Smooth muscle cell (in vitro differentiated cells): ENCODE measurements at regions not wholly inside any gene's neighbourhood (a gene's known extent, or its start where the extent isn't known, plus 50 kb on each side); places are given as distances from the start of the nearest gene placed in this dataset.
"Not testable (repeated sequence)": the region's sequence is repeated elsewhere in the genome, so short reads cannot be mapped to it uniquely, and the experiment has no call there.

ENCODE experiments used
- DNase-seq: peaks from one replicate; lab custom pipeline; 2025; ENCODE audit not compliant: unreplicated experiment; lab: John Stamatoyannopoulos, UW
- H2AFZ ChIP-seq: fragments of 200-600 bp; sonication (generic); 2 replicates; pipeline ENCODE4 v1.6.0; 2016; ENCODE audit warnings: antibody characterized with exemption, low read depth, mild to moderate bottlenecking
- H3F3A ChIP-seq: fragments of 200-600 bp; sonication (generic); 2 replicates; pipeline ENCODE4 v1.6.0; 2017; ENCODE audit warnings: antibody characterized with exemption, low read depth
- H3K27ac ChIP-seq: fragments of 200-600 bp; sonication (generic); 2 replicates; pipeline ENCODE4 v1.5.1; 2016; ENCODE audit warnings: low read depth, mild to moderate bottlenecking
- H3K27me3 ChIP-seq: fragments of 200-600 bp; sonication (generic); 2 replicates; pipeline ENCODE4 v1.6.1; 2016; ENCODE audit warnings: low read depth, mild to moderate bottlenecking
- H3K36me3 ChIP-seq: fragments of 200-600 bp; sonication (generic); 2 replicates; pipeline ENCODE4 v1.5.1; 2016; ENCODE audit warnings: low read depth
- H3K4me1 ChIP-seq: fragments of 200-600 bp; sonication (generic); 2 replicates; pipeline ENCODE4 v1.5.1; 2016; ENCODE audit warnings: low read depth
- H3K4me2 ChIP-seq: fragments of 200-600 bp; sonication (generic); 2 replicates; pipeline ENCODE4 v1.6.0; 2016; ENCODE audit warnings: mild to moderate bottlenecking
- H3K4me3 ChIP-seq: fragments of 200-600 bp; sonication (generic); 2 replicates; pipeline ENCODE4 v1.5.1; 2016; ENCODE audit warnings: mild to moderate bottlenecking
- H3K79me2 ChIP-seq: fragments of 200-600 bp; sonication (generic); 2 replicates; pipeline ENCODE4 v1.6.0; 2016; ENCODE audit warnings: low read depth, mild to moderate bottlenecking
- H3K9ac ChIP-seq: fragments of 200-600 bp; sonication (generic); 2 replicates; pipeline ENCODE4 v1.6.0; 2016; ENCODE audit warnings: low read depth
- H3K9me3 ChIP-seq: fragments of 200-600 bp; sonication (generic); replicated peaks from 2 replicates; pipeline ENCODE4 v1.5.1; 2016; ENCODE audit warnings: low read depth
- H4K20me1 ChIP-seq: fragments of 200-600 bp; sonication (generic); 2 replicates; pipeline ENCODE4 v1.6.0; 2016; ENCODE audit warnings: low read depth
- CTCF ChIP-seq: fragments of 200-600 bp; sonication (generic); IDR thresholded peaks from 2 replicates; pipeline ENCODE4 v1.5.1; 2017; ENCODE audit warnings: borderline replicate concordance, mild to moderate bottlenecking, antibody characterized with exemption; ENCODE audit not compliant: insufficient read depth, poor library complexity, severe bottlenecking
- WGBS: methylation state at CpG from one replicate; pipeline ENCODE4 v1.1.7; 2016; ENCODE audit warnings: low lambda C conversion rate; 5-methylcytosine and 5-hydroxymethylcytosine counted together

- no peak overlapping the region for H3K27ac ChIP-seq
These were observed 885.9 kb downstream of the EFNA5 start for GRCh38 chr5:106784846-106785245.

GRCh38 chr5:106780355-106780754 is 890.4 kb downstream of the EFNA5 start:
- Histone ChIP-seq H3K9ac (no peak overlapping the region), H3K36me3 (no peaks in the 10 kb centered on the region), H3K27me3 (no peaks in the 10 kb centered on the region), H2AFZ (no peak overlapping the region), H3K4me1 (no peaks in the 10 kb centered on the region), H3K4me2 (no peak overlapping the region), H3K27ac (no peak overlapping the region), H3K79me2 (no peaks in the 10 kb centered on the region), H4K20me1 (no peaks in the 10 kb centered on the region), H3K4me3 (no peak overlapping the region), H3F3A (no peaks in the 10 kb centered on the region), H3K9me3 (no peaks in the 10 kb centered on the region)
- WGBS = 85% methylated on average over 2 of the region's 2 CpGs
- TF ChIP-seq CTCF = no peak
- DNase-seq = no peak

More at GRCh38 chr5:106784846-106785245, 885.9 kb downstream of the EFNA5 start:
- Histone ChIP-seq H2AFZ (no peak overlapping the region), H3K27me3 (no peaks in the 10 kb centered on the region), H4K20me1 (no peaks in the 10 kb centered on the region), H3K9ac (no peak overlapping the region), H3K36me3 (no peaks in the 10 kb centered on the region), H3F3A (no peaks in the 10 kb centered on the region), H3K4me1 (no peaks in the 10 kb centered on the region), H3K4me2 (no peak overlapping the region), H3K79me2 (no peaks in the 10 kb centered on the region), H3K9me3 (no peaks in the 10 kb centered on the region), H3K4me3 (no peak overlapping the region)
- TF ChIP-seq CTCF = no peak
- WGBS = 98% methylated on average over 1 of the region's 1 CpG
- DNase-seq = no peak

GRCh38 chr5:106776515-106776914 is 894.2 kb downstream of the EFNA5 start:
- not testable (repeated sequence) for H3K27ac ChIP-seq, H3K9me3 ChIP-seq, H3K4me1 ChIP-seq, H3K4me3 ChIP-seq, H3K27me3 ChIP-seq, DNase-seq, H3K9ac ChIP-seq, H2AFZ ChIP-seq, H3K4me2 ChIP-seq, H3K79me2 ChIP-seq, H3F3A ChIP-seq, H3K36me3 ChIP-seq, H4K20me1 ChIP-seq
- WGBS = 91% methylated on average over 6 of the region's 6 CpGs

GRCh38 chr5:106768392-106768791 is 902.3 kb downstream of the EFNA5 start:
- Histone ChIP-seq H3K4me3 (no peak overlapping the region), H3K9me3 (no peaks in the 10 kb centered on the region), H3K27ac (no peak overlapping the region), H3K36me3 (no peaks in the 10 kb centered on the region), H2AFZ (no peak overlapping the region), H3K27me3 (no peaks in the 10 kb centered on the region), H4K20me1 (no peaks in the 10 kb centered on the region), H3K79me2 (no peaks in the 10 kb centered on the region), H3K4me1 (no peaks in the 10 kb centered on the region), H3K4me2 (no peak overlapping the region), H3K9ac (no peak overlapping the region), H3F3A (no peaks in the 10 kb centered on the region)
- DNase-seq = no peak
- 87% methylated on average over 4 of the region's 4 CpGs for WGBS
- no peak for TF ChIP-seq CTCF
